Upper lobe of left lung (tissue), 4 donors: ENCODE measurements at regions not wholly inside any gene's neighbourhood (a gene's known extent, or its start where the extent isn't known, plus 50 kb on each side); places are given as distances from the start of the nearest gene placed in this dataset.

ENCODE experiments used
- EP300 ChIP-seq, 4 donors: sonication (generic); formaldehyde crosslinking; IDR thresholded peaks; one replicate each; pipeline ENCODE4 v1.5.1; 2017; ENCODE audit warnings: antibody characterized with exemption in 4 of 4, control low read depth in 2 of 4
- POLR2A ChIP-seq, 4 donors: fragments of 450-650 bp; IDR thresholded peaks; one replicate each; pipeline ENCODE4 v1.5.1; 2016 to 2017; ENCODE audit warnings: antibody characterized with exemption in 4 of 4, mild to moderate bottlenecking in 2 of 4
- POLR2AphosphoS5 ChIP-seq, 2 donors: sonication (generic); formaldehyde crosslinking; IDR thresholded peaks; one replicate each; pipeline ENCODE4 v1.5.1; 2017; ENCODE audit warnings: antibody characterized with exemption in 2 of 2
- TF ChIP-seq, protein P1 (sequence below), 6 experiments: fragments of 450-650 bp in 4 of 6; fragments of 200-600 bp in 2 of 6; sonication (generic) in 2 of 6; IDR thresholded peaks; one replicate each; pipeline ENCODE4 v1.5.1; 2016 to 2019; ENCODE audit warnings: antibody characterized with exemption in 6 of 6

DNA sequence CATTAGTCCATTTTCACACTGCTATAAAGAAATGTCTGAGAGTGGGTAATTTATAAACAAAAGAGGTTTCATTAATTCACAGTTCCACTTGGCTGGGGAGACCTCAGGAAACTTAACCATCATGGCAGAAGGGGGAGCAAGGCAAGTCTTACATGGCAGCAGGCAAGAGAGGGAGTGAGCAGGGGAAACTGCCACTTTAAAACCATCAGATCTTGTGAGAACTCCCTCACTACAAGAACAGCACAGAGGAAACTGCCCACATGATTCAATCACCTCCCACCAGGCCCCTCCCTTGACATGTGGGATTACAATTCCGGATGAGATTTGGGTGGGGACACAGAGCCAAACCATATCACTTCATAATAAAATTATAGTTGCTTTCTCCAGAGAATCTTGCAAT is 365.5 kb upstream of the ID2 start:
- no peak for TF ChIP-seq POLR2A (IDR thresholded peaks at IDR 0.05)
- TF ChIP-seq, protein P1, sequence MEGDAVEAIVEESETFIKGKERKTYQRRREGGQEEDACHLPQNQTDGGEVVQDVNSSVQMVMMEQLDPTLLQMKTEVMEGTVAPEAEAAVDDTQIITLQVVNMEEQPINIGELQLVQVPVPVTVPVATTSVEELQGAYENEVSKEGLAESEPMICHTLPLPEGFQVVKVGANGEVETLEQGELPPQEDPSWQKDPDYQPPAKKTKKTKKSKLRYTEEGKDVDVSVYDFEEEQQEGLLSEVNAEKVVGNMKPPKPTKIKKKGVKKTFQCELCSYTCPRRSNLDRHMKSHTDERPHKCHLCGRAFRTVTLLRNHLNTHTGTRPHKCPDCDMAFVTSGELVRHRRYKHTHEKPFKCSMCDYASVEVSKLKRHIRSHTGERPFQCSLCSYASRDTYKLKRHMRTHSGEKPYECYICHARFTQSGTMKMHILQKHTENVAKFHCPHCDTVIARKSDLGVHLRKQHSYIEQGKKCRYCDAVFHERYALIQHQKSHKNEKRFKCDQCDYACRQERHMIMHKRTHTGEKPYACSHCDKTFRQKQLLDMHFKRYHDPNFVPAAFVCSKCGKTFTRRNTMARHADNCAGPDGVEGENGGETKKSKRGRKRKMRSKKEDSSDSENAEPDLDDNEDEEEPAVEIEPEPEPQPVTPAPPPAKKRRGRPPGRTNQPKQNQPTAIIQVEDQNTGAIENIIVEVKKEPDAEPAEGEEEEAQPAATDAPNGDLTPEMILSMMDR (IDR thresholded peaks at IDR 0.05) = no peak
- TF ChIP-seq POLR2AphosphoS5 (IDR thresholded peaks at IDR 0.05) = no peak
- no peak for TF ChIP-seq EP300 (IDR thresholded peaks at IDR 0.05)
